Osteoblast (primary cell): ENCODE measurements at regions not wholly inside any gene's neighbourhood (a gene's known extent, or its start where the extent isn't known, plus 50 kb on each side); places are given as distances from the start of the nearest gene placed in this dataset.

Experiments
- DNase-seq: peaks from one replicate; pipeline ENCODE4 v3.0.0; 2011; ENCODE audit warnings: low spot score, mixed read lengths; ENCODE audit not compliant: insufficient read length; ENCODE audit errors: missing footprints
- H2AFZ ChIP-seq: 2 replicates; pipeline ENCODE4 v1.6.0; 2011; ENCODE audit warnings: mild to moderate bottlenecking, low read length
- H3K27ac ChIP-seq: 2 replicates; pipeline ENCODE4 v1.5.1; 2011; ENCODE audit warnings: mild to moderate bottlenecking, low read depth, low read length, moderate library complexity
- H3K27me3 ChIP-seq: 2 replicates; pipeline ENCODE4 v1.6.0; 2012; ENCODE audit warnings: mild to moderate bottlenecking, control low read depth, inconsistent platforms, low read length, moderate library complexity; ENCODE audit not compliant: insufficient read depth
- H3K36me3 ChIP-seq: 2 replicates; pipeline ENCODE4 v1.5.1; 2011; ENCODE audit warnings: mild to moderate bottlenecking, low read length, control low read depth, moderate library complexity; ENCODE audit not compliant: insufficient read depth
- H3K4me1 ChIP-seq: 2 replicates; pipeline ENCODE4 v1.5.1; 2011; ENCODE audit warnings: mild to moderate bottlenecking, low read length, control low read depth, moderate library complexity; ENCODE audit not compliant: insufficient read depth
- H3K4me2 ChIP-seq: 2 replicates; pipeline ENCODE4 v1.6.0; 2011; ENCODE audit warnings: mild to moderate bottlenecking, low read length; ENCODE audit not compliant: insufficient read depth
- H3K4me3 ChIP-seq: fragments of 200-600 bp; sonication (generic); 3 replicates; pipeline ENCODE4 v1.5.1; 2012; ENCODE audit warnings: mild to moderate bottlenecking, low read length, inconsistent platforms; ENCODE audit not compliant: insufficient read depth
- H3K79me2 ChIP-seq: 2 replicates; pipeline ENCODE4 v1.6.0; 2012; ENCODE audit warnings: mild to moderate bottlenecking, low read length, control low read depth, inconsistent platforms; ENCODE audit not compliant: insufficient read depth
- H3K9me3 ChIP-seq: 2 replicates; pipeline ENCODE4 v1.5.1; 2011; ENCODE audit warnings: low read depth, low read length, control low read depth
- H4K20me1 ChIP-seq: 2 replicates; pipeline ENCODE4 v1.6.0; 2012; ENCODE audit warnings: mild to moderate bottlenecking, low read length, control low read depth; ENCODE audit not compliant: insufficient read depth
- TF ChIP-seq, protein P1 (sequence below): IDR thresholded peaks from 2 replicates; pipeline ENCODE4 v1.5.1; 2011; ENCODE audit warnings: mild to moderate bottlenecking, low read depth, low read length, moderate library complexity; ENCODE audit errors: extremely low read depth

DNA sequence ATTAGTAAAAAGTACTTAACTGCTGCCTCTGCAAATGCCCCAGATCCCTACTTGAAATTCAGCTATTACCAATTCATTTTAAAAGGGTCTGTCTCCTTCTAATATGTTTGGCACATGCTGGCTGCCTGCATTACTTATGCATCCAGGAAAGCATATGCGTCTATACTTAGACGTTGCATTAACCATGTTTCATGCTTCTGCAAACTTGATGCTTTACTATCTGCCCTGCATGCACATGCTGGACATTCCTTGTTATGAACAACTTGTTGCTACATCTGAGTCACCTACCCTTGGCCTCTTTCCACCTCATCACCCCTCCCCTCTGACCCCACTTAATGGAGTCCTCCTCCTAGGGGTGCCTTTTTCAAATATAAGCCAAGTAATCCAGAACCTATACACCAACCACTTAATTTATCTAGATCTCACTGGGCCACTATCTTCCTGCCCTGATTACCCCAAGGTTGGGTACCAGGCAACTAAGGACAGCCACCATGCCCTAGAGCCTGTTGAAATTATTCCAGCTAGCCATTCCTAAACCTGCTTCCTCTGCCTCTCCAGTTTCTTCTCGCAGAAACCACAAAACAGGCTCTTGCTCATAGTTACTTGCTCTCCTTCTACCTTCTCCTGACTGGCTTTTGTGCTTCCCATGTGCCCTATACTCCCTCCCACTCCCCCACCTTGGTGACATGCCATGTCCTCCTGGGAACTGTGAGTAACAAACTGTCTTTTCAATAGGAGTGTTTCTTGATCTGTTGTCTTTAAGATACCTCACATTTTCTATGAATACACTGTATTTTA is 1187.9 kb downstream of the REEP3 start:
- H3K27ac ChIP-seq, result no peak overlapping the region
- TF ChIP-seq, protein P1, sequence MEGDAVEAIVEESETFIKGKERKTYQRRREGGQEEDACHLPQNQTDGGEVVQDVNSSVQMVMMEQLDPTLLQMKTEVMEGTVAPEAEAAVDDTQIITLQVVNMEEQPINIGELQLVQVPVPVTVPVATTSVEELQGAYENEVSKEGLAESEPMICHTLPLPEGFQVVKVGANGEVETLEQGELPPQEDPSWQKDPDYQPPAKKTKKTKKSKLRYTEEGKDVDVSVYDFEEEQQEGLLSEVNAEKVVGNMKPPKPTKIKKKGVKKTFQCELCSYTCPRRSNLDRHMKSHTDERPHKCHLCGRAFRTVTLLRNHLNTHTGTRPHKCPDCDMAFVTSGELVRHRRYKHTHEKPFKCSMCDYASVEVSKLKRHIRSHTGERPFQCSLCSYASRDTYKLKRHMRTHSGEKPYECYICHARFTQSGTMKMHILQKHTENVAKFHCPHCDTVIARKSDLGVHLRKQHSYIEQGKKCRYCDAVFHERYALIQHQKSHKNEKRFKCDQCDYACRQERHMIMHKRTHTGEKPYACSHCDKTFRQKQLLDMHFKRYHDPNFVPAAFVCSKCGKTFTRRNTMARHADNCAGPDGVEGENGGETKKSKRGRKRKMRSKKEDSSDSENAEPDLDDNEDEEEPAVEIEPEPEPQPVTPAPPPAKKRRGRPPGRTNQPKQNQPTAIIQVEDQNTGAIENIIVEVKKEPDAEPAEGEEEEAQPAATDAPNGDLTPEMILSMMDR, result no peak
- DNase-seq, result no peak

DNA sequence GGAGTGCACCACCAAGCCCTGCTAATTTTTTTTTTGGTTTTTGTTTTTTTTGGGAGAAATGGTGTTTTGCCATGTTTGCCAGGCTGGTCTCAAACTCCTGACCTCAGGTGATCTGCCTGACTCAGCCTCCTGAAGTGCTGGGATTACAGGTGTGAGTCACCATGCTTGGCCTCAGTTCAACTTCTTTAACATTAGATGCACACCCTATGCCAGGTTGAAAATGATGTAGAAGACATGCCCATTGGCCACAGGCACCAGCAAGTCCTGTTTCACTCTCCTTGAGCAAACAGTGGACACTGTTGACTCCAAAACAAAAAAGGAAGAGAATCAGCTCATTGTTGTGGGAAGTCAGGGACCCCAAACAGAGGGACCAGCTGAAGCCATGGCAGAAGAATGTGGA is 1205.3 kb downstream of the REEP3 start:
- no peak overlapping the region for H3K27ac ChIP-seq
- H3K4me3 ChIP-seq, result no peak overlapping the region
- no peaks in the 10 kb centered on the region for H4K20me1 ChIP-seq
- DNase-seq, result no peak
- no peaks in the 10 kb centered on the region for H3K79me2 ChIP-seq
- H3K27me3 ChIP-seq, result no peaks in the 10 kb centered on the region
- H3K36me3 ChIP-seq, result no peaks in the 10 kb centered on the region
- H3K4me1 ChIP-seq, result no peaks in the 10 kb centered on the region
- TF ChIP-seq, protein P1, result no peak
- no peak overlapping the region for H3K4me2 ChIP-seq
- no peak overlapping the region for H2AFZ ChIP-seq
- peaks cover 2% of the 10 kb centered on the region for H3K9me3 ChIP-seq

More for the DNA sequence above, 1187.9 kb downstream of the REEP3 start:
- no peaks in the 10 kb centered on the region for H3K36me3 ChIP-seq
- H3K4me3 ChIP-seq, result no peak overlapping the region
- H4K20me1 ChIP-seq, result no peaks in the 10 kb centered on the region
- no peak overlapping the region for H2AFZ ChIP-seq
- H3K9me3 ChIP-seq, result peaks cover 3% of the 10 kb centered on the region
- no peaks in the 10 kb centered on the region for H3K79me2 ChIP-seq
- H3K27me3 ChIP-seq, result no peaks in the 10 kb centered on the region
- no peaks in the 10 kb centered on the region for H3K4me1 ChIP-seq
- H3K4me2 ChIP-seq, result no peak overlapping the region

DNA sequence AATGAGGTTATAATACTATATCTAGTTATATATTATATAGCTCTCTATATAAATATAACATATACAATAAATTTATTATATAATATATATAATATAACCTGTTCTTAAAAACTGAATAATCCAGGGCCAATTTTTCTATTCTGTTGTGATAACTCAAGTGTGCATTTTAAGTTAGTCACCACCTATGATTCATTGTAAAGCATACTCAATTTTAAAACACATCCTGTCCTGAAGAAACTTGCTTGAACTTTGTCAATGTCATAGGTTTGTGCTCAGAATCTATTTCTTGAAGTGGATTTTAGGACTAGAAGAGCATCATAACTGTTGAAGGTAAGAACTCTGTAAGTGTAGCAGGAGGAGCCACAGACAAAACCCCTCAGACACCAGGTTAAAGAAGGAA is 1209.8 kb downstream of the REEP3 start:
- H3K4me2 ChIP-seq, result no peak overlapping the region
- H3K9me3 ChIP-seq, result peaks cover 2% of the 10 kb centered on the region
- no peaks in the 10 kb centered on the region for H3K27me3 ChIP-seq
- H3K4me1 ChIP-seq, result no peaks in the 10 kb centered on the region
- H2AFZ ChIP-seq, result no peak overlapping the region
- no peak overlapping the region for H3K27ac ChIP-seq
- H3K4me3 ChIP-seq, result no peak overlapping the region
- no peaks in the 10 kb centered on the region for H3K36me3 ChIP-seq
- H3K79me2 ChIP-seq, result no peaks in the 10 kb centered on the region
- H4K20me1 ChIP-seq, result no peaks in the 10 kb centered on the region
- TF ChIP-seq, protein P1, result no peak
- no peak for DNase-seq

DNA sequence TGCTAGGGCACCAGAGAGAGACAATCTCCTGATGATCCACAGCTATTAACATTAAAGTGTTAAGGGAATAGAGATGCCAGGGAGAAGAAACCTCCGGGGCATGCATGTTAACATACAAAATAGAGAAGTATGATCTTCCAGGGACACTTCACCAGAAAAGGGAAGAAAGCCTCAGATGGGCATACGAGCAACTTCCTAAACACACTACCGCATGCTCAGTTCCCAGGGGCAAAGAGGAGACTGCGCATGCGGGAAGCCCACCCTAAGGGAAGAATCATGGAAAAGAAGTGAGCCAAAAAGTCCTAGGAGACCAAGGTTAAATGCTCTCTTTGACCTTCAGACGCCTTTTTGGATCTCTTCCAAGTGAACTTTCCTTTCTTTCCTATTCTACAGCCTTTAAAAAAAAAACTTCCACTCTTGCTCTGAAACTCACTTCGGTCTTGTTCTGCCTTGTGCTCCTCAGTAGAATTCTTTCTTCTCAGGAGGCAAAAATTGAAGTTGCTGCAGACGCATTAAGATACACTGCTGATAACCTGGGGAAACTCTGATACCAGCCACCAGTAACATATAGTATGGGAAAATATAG is 1211.3 kb downstream of the REEP3 start:
- Histone ChIP-seq H3K4me3 (no peak overlapping the region), H3K36me3 (no peaks in the 10 kb centered on the region), H3K79me2 (no peaks in the 10 kb centered on the region), H4K20me1 (no peaks in the 10 kb centered on the region), H3K4me1 (no peaks in the 10 kb centered on the region), H3K9me3 (peaks cover 2% of the 10 kb centered on the region), H3K27me3 (no peaks in the 10 kb centered on the region), H2AFZ (no peak overlapping the region), H3K27ac (no peak overlapping the region), H3K4me2 (no peak overlapping the region)
- no peak for DNase-seq
- TF ChIP-seq, protein P1, result no peak
